HG02588 (cell line): ENCODE measurements at regions not wholly inside any gene's neighbourhood (a gene's known extent, or its start where the extent isn't known, plus 50 kb on each side); places are given as distances from the start of the nearest gene placed in this dataset.
"Not testable (repeated sequence)": the region's sequence is repeated elsewhere in the genome, so short reads cannot be mapped to it uniquely, and the experiment has no call there.

Source experiments
- ATAC-seq: cut with Tn5 transposase; IDR thresholded peaks from one replicate; pipeline ENCODE4 v1.9.1; 2021; ENCODE audit warnings: mild to moderate bottlenecking, moderate library complexity; ENCODE audit not compliant: unreplicated experiment

GRCh38 chr7:81154565-81154964 is 235.7 kb upstream of the SEMA3C start:
- no peak for ATAC-seq

DNA sequence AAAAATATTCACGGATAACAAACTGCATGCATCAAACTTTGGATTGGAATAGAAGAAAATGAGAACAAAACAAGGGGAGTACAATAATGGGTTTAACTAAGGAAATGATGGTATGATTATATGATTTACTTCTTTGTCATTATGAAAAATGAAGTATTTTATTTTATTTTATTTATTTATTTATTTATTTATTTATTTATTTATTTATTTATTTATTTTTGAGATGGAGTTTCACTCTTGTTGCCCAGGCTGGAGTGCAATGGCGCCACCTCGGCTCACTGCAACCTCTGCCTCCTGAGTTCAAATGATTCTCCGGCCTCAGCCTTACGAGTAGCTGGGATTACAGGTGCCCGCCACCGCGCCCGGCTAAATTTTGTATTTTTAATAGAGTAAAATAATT is 234.1 kb upstream of the SEMA3C start:
- not testable (repeated sequence) for ATAC-seq

- no peak for ATAC-seq
Measured at GRCh38 chr7:81150951-81151361, 232.1 kb upstream of the SEMA3C start.

DNA sequence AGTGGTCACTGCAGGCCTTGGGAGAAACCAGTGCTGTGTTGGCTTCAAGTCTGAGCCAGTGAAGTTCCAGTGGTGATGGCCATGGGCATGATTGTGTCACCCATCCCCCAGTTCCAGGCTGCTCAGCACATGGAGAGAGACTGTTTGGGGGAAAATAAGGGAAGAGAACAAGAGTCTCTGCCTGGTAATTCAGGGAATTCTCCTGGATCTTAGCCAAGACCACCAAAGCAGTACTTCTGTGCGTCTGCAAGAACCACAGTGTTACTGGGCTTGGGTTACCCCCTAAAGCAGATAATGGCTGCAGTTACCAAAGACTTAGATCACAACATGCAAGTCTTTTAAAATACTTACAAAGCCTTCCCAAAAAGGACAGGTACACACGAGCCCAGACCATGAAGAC is 225.0 kb upstream of the SEMA3C start:
- no peak for ATAC-seq

DNA sequence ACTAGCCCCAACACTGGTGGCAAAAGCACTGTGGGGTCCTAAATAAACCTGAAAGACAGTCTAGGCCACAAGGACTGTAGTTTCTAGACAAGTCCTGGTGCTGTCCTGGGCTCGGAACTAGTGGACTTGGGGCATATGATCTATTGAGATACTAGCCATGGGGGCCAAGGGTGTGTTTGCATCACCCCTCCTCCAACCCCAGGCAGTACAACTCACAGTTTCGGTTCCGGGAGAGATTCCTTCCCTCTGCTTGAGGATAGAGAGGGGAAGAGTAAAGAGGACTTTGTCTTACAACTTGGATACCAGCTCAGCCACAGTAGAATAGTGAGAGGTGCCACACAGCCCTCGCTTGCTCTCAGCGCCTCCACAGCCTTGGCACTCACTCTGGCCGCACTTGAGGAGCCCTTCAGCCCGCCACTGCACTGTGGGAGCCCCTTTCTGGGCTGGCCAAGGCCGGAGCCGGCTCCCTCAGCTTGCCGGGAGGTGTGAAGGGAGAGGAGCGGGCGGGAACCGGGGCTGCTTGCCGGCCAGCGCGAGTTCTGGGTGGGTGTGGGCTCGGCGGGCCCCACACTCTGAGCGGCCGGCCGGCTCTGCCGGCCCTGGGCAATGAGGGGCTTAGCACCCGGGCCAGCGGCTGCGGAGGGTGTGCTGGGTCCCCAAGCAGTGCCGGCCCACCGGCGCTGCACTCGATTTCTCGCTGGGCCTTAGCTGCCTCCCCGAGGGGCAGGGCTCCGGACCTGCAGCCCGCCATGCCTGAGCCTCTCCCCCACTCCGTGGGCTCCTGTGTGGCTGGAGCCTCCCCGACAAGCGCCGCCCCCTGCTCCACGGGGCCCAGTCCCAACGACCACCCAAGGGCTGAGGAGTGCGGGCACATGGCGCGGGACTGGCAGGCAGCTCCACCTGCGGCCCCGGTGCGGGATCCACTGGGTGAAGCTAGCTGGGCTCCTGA is 222.7 kb upstream of the SEMA3C start:
- ATAC-seq: not testable (repeated sequence)

DNA sequence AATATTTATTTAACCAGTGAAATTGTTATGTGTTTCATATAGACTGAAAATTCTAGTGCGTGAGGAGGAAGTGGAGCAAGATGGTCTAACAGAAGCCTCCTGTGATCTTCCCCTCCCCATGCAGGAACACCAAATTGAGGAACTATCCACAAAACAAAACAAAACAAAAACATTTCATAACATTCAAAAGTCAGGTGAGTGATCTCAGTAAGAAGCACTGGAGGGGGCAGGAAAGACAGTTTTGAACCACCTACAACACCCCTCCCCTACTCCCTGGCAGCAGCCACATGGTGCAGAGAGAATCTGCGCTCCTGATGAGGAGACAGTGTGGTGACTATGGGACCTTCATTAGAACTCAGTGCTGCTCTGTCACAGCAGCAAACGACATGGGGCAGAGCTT is 221.9 kb upstream of the SEMA3C start:
- ATAC-seq: no peak

DNA sequence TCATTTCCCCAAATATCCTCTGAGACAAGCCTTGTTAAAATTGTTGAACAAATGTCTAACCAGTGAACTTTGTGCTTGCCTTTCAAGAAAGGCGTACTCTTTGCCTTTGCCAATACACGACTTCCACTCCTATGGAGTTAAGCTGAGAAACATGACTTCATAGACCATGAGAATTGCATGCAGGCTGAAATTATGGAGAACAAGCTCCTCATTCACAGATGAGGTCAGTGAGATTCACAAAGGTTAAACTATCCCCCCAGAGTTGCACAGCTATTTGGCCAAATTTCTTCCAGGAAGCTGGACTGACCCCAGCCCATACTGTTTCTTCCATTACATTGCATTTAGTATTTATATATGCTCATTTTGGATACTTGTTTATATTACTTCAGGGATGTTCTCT is 221.4 kb upstream of the SEMA3C start:
- no peak for ATAC-seq

GRCh38 chr7:81138870-81139269 is 220.0 kb upstream of the SEMA3C start:
- ATAC-seq: no peak

DNA sequence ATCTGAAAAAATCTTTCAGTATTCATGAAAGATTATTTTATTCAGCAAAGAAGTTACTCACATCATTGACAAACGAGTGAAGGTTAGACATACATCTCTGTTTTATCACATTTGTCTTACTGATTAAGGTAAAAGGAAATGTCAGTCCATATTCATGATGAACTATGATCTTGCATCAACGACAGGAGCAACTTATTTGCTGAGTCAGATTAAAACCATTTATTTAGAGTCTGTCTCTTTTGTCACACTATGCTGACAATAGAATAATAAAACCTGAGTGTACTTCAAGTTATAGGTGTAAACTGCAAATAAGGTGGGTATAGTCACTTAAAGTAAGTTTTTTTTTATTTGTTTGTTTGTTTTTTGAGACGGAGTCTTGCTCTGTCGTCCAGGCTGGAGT is 216.5 kb upstream of the SEMA3C start:
- no peak for ATAC-seq

- ATAC-seq: no peak
Measured at GRCh38 chr7:81128011-81128410, 209.2 kb upstream of the SEMA3C start.

GRCh38 chr7:81120803-81121202 is 202.0 kb upstream of the SEMA3C start:
- no peak for ATAC-seq

- no peak for ATAC-seq
Measured at GRCh38 chr7:81120111-81120510, 201.3 kb upstream of the SEMA3C start.

DNA sequence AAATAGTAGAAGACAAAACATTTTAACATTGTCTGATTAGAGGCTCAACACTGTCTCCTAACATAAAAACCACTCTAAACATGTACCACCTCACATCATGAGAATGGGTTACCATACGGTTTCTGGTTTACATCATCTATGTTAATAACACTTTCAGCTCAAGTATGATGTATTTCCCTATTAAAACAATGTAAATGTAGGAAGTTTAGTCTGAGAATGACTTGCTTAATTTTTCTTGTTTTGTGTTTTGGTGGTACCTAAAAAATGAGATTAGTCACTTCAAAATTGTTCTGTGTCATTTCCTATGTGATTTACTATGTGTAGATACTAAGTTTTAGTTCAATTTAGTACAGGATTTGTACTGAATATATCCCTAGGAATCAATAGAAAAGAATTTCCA is 195.8 kb upstream of the SEMA3C start:
- ATAC-seq: no peak

DNA sequence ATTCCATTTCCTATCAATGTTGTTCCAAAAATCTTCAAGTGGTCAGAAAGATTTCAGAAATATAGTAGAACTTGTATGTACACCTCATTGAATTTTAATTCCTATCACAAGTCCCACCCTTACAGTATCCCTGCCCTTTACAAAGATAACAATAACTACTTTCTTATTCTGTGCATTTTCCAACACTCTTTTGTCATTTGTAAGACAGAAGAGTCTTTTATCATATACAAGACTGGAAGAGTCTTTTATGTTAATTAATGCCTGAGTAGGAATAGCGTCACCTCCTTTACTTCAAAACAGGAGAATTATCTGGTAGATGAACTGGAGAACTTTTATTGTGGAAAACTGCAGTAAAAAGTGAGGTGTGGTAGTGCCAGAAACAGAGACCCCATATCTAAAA is 193.9 kb upstream of the SEMA3C start:
- no peak for ATAC-seq

DNA sequence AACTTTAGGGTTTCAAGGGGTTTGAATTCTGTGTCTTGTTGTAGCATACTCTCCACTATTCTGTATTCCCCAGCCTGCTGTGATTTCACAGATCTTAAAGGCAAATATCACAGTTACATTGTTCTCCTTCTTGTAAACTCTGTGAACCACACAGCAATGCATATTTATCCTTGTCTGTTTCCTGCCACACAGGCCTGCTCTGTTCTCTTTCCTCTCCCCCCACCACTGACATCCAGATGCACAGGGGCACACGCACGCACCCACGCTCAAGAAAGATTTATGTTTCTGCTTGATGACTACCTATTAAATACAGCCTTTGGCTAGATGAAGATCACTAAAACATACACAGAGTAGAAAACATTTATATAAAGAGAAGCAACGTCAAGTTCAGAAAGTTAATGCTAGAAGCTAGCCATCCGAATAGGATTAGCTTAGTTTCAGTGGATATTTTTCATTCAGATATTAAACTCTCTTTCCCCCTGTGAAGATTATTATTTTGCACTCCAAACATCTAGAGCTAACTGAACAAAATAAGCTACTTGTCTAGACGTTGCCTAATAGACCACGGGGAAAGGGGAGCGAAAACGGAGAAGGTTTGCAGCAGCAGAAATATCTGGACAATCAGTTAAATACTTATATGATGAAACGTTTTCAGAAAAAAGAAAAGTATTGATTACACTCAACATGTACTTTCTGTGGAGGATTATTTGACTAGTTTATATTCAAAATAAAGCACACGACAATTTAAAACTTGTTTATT is 193.1 kb upstream of the SEMA3C start:
- no peak for ATAC-seq

DNA sequence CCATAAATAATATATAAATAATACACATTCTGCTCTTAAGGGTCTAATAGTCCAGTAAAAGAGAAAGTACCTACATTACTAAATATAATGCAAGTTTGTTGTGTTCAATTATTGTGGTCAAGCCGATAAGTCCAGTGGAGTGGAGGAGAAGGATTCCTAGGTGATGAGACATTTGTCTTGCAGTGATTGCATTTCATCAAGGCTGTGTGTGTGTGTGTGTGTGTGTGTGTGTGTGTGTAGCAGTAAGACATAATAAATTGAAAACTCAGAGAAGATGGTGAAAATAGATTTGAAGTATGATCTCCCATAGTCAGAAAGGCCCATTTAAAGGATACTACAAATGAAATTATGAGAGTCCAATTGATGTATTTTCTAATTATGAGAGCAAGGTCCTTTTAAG is 192.5 kb upstream of the SEMA3C start:
- no peak for ATAC-seq

GRCh38 chr7:81110673-81111072 is 191.8 kb upstream of the SEMA3C start:
- no peak for ATAC-seq

GRCh38 chr7:81098213-81098612 is 179.4 kb upstream of the SEMA3C start:
- no peak for ATAC-seq

DNA sequence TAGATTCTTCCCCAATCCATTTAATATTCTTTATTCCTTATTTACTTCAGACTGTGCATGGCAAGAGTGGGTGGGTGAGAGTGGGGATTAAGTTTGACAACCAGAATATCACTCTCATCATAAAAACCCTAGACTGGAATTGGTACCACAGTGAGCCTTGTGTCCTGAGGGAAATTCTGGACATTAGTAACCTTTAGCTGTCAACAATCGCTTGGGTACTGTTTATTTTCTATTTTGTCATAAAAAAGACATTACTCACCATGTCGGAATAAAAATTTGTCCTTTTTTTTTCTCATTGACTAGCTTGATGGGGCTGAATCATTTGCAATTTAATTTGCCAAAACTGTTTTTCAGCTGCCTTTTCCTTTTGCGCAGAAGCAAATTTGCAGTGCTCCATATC is 176.1 kb upstream of the SEMA3C start:
- ATAC-seq: no peak

DNA sequence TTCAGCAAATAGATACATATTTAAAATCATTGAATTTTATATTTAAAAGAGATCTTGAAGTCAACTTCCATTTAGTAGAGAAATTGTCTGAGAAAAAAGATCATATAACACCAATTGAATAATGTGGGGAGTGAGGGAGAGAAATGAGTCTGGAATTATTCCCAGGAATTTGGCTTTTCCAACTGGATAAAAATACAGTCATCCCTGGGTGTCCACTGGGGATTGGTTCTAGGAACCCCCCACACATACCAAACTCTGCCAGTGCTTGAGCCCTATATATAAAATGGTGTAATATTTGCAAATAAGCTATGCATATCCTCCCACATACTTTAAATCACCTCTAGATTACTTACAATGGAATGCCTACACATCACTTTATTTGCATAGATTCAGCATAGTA is 162.8 kb upstream of the SEMA3C start:
- ATAC-seq: no peak

DNA sequence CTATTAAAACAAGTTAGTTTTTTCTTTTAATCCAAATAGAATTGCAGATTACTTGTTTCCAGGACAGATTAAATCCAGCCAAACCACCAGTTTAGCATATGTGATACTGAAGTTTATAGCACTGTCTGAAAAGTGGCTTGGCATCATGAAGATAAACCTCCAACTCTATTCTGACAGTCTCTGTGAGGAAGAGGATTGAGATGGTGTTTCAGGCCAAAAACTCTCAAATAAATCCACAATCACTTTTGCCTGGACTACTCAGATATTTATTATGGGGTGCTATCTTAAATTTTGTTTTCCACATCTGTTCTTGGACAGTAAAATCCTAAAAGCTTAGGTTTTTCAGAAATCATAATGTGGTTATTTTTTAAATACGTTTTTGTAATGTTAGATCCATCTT is 161.7 kb upstream of the SEMA3C start:
- no peak for ATAC-seq

- no peak for ATAC-seq
Measured at GRCh38 chr7:81079746-81080145, 160.9 kb upstream of the SEMA3C start.
